PC-3 (cell line): ENCODE measurements at regions not wholly inside any gene's neighbourhood (a gene's known extent, or its start where the extent isn't known, plus 50 kb on each side); places are given as distances from the start of the nearest gene placed in this dataset.

Experiments used
- CTCF ChIP-seq: fragments of 300-600 bp; sonication (generic); conservative IDR thresholded peaks from 2 replicates; pipeline ENCODE4 v1.5.1; 2017; ENCODE audit warnings: antibody characterized with exemption, low read depth, mild to moderate bottlenecking, low read length
- EZH2 ChIP-seq: fragments of 300-600 bp; sonication (generic); IDR thresholded peaks from one replicate; pipeline ENCODE4 v1.6.1; 2017; ENCODE audit warnings: antibody characterized with exemption, mild to moderate bottlenecking, low read length; ENCODE audit not compliant: unreplicated experiment
- EZH2phosphoT487 ChIP-seq: fragments of 300-600 bp; sonication (generic); IDR thresholded peaks from 2 replicates; pipeline ENCODE4 v1.6.1; 2018; ENCODE audit warnings: mild to moderate bottlenecking, antibody characterized with exemption, low read length, borderline replicate concordance

DNA sequence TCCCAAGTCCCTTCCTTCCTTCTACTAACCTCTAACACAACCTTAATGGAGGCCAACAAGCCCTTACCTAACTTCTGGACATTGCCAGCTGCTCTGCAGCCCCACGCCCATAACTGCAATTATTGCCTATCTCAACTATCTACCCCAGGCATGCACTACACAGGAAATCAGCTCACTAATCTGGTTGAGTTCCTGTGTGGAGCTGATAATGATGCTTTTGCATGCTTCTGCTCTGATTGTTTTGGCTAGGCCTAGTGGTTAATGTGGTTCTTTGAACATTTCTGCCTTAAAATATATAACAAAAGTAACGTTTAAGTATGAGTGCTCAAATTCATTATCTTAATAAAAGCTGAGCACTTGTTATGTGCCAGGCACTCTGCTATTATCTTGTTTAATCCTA, 463.9 kb downstream of the MFSD1 start:
- TF ChIP-seq CTCF (no peak), EZH2 (no peak), EZH2phosphoT487 (no peak)
